IMR-90 (cell line): ENCODE measurements at regions not wholly inside any gene's neighbourhood (a gene's known extent, or its start where the extent isn't known, plus 50 kb on each side); places are given as distances from the start of the nearest gene placed in this dataset.

Experiments
- ATAC-seq: fragments of 200-7000 bp; cut with Tn5 transposase; 2 replicates; pipeline ENCODE4 v1.9.1; 2020; ENCODE audit warnings: low read depth, mild to moderate bottlenecking, moderate library complexity
- BruUV-seq: library from RNA; stranded (reverse); fragments of 400-500 nt; replicated peaks from 2 replicates; lab custom pipeline; 2021; lab: Mats Ljungman, UMichigan
- CTCF ChIA-PET: fragments of 300-600 bp; formaldehyde crosslinking; extraction: SDS; loops from one replicate; lab custom pipeline; 2021; ENCODE audit warnings: antibody characterized with exemption; lab: Yijun Ruan, JAX
- POLR2A ChIA-PET: fragments of 300-600 bp; sonication (Branson Sonifier 250); formaldehyde crosslinking; loops from one replicate; lab custom pipeline; 2022; ENCODE audit warnings: antibody characterized with exemption; ENCODE audit not compliant: unreplicated experiment; lab: Charles Lee
- DNase-seq: peaks from one replicate; pipeline ENCODE4 v3.0.0; 2013
- H2AFZ ChIP-seq: replicated peaks from 2 replicates; pipeline ENCODE3; 2013; ENCODE audit warnings: low read length, mild to moderate bottlenecking; ENCODE audit not compliant: poor library complexity
- H2AK5ac ChIP-seq: 2 replicates; pipeline ENCODE4 v1.6.1; 2013; ENCODE audit warnings: low read depth, low read length, inconsistent platforms
- H2AK9ac ChIP-seq: replicated peaks from 2 replicates; pipeline ENCODE3; 2013; ENCODE audit warnings: mild to moderate bottlenecking, low read depth, low read length, moderate library complexity; ENCODE audit not compliant: poor library complexity
- H2BK120ac ChIP-seq: 2 replicates; pipeline ENCODE4 v1.6.1; 2013; ENCODE audit warnings: low read depth, low read length, inconsistent platforms
- H2BK15ac ChIP-seq: 3 replicates; pipeline ENCODE4 v1.6.1; 2013; ENCODE audit warnings: low read depth, low read length, inconsistent platforms
- H2BK20ac ChIP-seq: 2 replicates; pipeline ENCODE4 v1.6.1; 2013; ENCODE audit warnings: low read depth, mild to moderate bottlenecking, inconsistent platforms, low read length, moderate library complexity
- H2BK5ac ChIP-seq: 2 replicates; pipeline ENCODE4 v1.6.1; 2013; ENCODE audit warnings: mild to moderate bottlenecking, low read depth, low read length, inconsistent platforms; ENCODE audit not compliant: poor library complexity, severe bottlenecking
- H3K14ac ChIP-seq: replicated peaks from 2 replicates; pipeline ENCODE4 v1.6.1; 2013; ENCODE audit warnings: low read depth, low read length, inconsistent platforms
- H3K18ac ChIP-seq: 2 replicates; pipeline ENCODE4 v1.6.1; 2013; ENCODE audit warnings: low read depth, low read length, control low read depth
- H3K23ac ChIP-seq: 2 replicates; pipeline ENCODE4 v1.6.1; 2013; ENCODE audit warnings: low read depth, low read length, inconsistent platforms
- H3K27ac ChIP-seq: 2 replicates; pipeline ENCODE4 v1.5.1; 2013; ENCODE audit warnings: mild to moderate bottlenecking, control low read depth, low read length; ENCODE audit not compliant: insufficient read depth
- H3K27me3 ChIP-seq: 2 replicates; pipeline ENCODE4 v1.6.1; 2013; ENCODE audit warnings: low read length; ENCODE audit not compliant: control insufficient read depth, insufficient read depth
- H3K36me3 ChIP-seq: 2 replicates; pipeline ENCODE4 v1.6.1; 2013; ENCODE audit warnings: low read length, mixed read lengths; ENCODE audit not compliant: control insufficient read depth, insufficient read depth
- H3K4ac ChIP-seq: 2 replicates; pipeline ENCODE4 v1.6.1; 2013; ENCODE audit warnings: low read depth, low read length, inconsistent platforms
- H3K4me1 ChIP-seq: 2 replicates; pipeline ENCODE4 v1.6.1; 2013; ENCODE audit warnings: low read length, mixed read lengths; ENCODE audit not compliant: control insufficient read depth, insufficient read depth
- H3K4me2 ChIP-seq: 2 replicates; pipeline ENCODE4 v1.6.1; 2013; ENCODE audit warnings: low read depth, mild to moderate bottlenecking, control low read depth, low read length, moderate library complexity
- H3K4me3 ChIP-seq: 2 replicates; pipeline ENCODE4 v1.5.1; 2013; ENCODE audit warnings: low read depth, mild to moderate bottlenecking, control low read depth, low read length, moderate library complexity; ENCODE audit not compliant: insufficient read depth
- H3K56ac ChIP-seq: 2 replicates; pipeline ENCODE4 v1.6.1; 2013; ENCODE audit warnings: low read length, inconsistent platforms; ENCODE audit not compliant: insufficient read depth; ENCODE audit errors: extremely low read depth
- H3K79me1 ChIP-seq, 2 experiments: 2 replicates each; pipeline ENCODE4 v1.6.1; 2013; ENCODE audit warnings: low read length in 2 of 2, inconsistent platforms in 1 of 2, low read depth in 1 of 2
- H3K9ac ChIP-seq: 2 replicates; pipeline ENCODE4 v1.6.1; 2013; ENCODE audit warnings: low read depth, low read length, control low read depth
- H3K9me1 ChIP-seq: 2 replicates; pipeline ENCODE4 v1.6.1; 2013; ENCODE audit warnings: low read length, inconsistent platforms; ENCODE audit not compliant: insufficient read depth
- H3K9me3 ChIP-seq: 2 replicates; pipeline ENCODE4 v1.6.1; 2013; ENCODE audit warnings: low read length; ENCODE audit not compliant: control insufficient read depth, insufficient read depth
- H4K20me1 ChIP-seq: 2 replicates; pipeline ENCODE4 v1.6.1; 2013; ENCODE audit warnings: low read length, inconsistent platforms; ENCODE audit not compliant: insufficient read depth
- H4K5ac ChIP-seq: 2 replicates; pipeline ENCODE4 v1.6.1; 2013; ENCODE audit warnings: mild to moderate bottlenecking, low read depth, low read length, control low read depth
- H4K8ac ChIP-seq, 2 experiments: 2 replicates each; pipeline ENCODE4 v1.6.1; 2013; ENCODE audit warnings: low read depth in 2 of 2, low read length in 2 of 2, control low read depth in 1 of 2, inconsistent platforms in 1 of 2
- H4K91ac ChIP-seq: 2 replicates; pipeline ENCODE4 v1.6.1; 2013; ENCODE audit warnings: low read depth, low read length, inconsistent platforms; ENCODE audit not compliant: insufficient read depth
- BHLHE40 ChIP-seq: fragments of 150-350 bp; IDR thresholded peaks from 2 replicates; pipeline ENCODE4 v1.6.1; 2016; ENCODE audit warnings: mild to moderate bottlenecking, low read depth, low read length
- CEBPB ChIP-seq: IDR thresholded peaks from 2 replicates; pipeline ENCODE4 v1.6.1; 2012; ENCODE audit warnings: low read depth, low read length, improper control_type of control experiment
- CHD1 ChIP-seq: IDR thresholded peaks from 2 replicates; pipeline ENCODE4 v1.6.1; 2012; ENCODE audit warnings: low read depth, low read length, improper control_type of control experiment
- CTCF ChIP-seq: conservative IDR thresholded peaks from 2 replicates; pipeline ENCODE4 v1.5.1; 2012; ENCODE audit warnings: mild to moderate bottlenecking, low read depth, low read length, improper control_type of control experiment
- MAZ ChIP-seq: IDR thresholded peaks from 2 replicates; pipeline ENCODE4 v1.6.1; 2012; ENCODE audit warnings: low read depth, mild to moderate bottlenecking, low read length, improper control_type of control experiment, moderate library complexity, borderline replicate concordance
- RAD21 ChIP-seq: IDR thresholded peaks from 2 replicates; pipeline ENCODE4 v1.6.1; 2012; ENCODE audit warnings: low read length, improper control_type of control experiment
- RCOR1 ChIP-seq: IDR thresholded peaks from 2 replicates; pipeline ENCODE4 v1.6.1; 2012; ENCODE audit warnings: mild to moderate bottlenecking, low read length, improper control_type of control experiment; ENCODE audit not compliant: insufficient replicate concordance
- SMC3 ChIP-seq: fragments of 150-350 bp; IDR thresholded peaks from 2 replicates; pipeline ENCODE4 v1.6.1; 2016; ENCODE audit warnings: low read depth, mild to moderate bottlenecking, antibody characterized with exemption, low read length, moderate library complexity
- WGBS, 2 experiments: methylation state at CpG; one replicate each; pipeline versions ENCODE4 v1.1.5 to v1.1.7; 2013; ENCODE audit warnings: missing lambda C conversion rate in 2 of 2; ENCODE audit not compliant: insufficient read length in 1 of 2; ENCODE audit errors: extremely low coverage in 2 of 2; 5-methylcytosine and 5-hydroxymethylcytosine counted together
- dilution Hi-C: fragments of 300-500 bp; cut with HindIII; formaldehyde crosslinking; loops from one replicate; pipeline ENCODE4 v1.14.3; 2018; ENCODE audit warnings: low sequenced_read_pairs; ENCODE audit not compliant: unreplicated experiment
- in situ Hi-C: fragments of 300-500 bp; cut with MboI; formaldehyde crosslinking; loops from 3 replicates; pipeline ENCODE4 v1.14.3; 2019; ENCODE audit warnings: low sequenced_read_pairs, inconsistent platforms, mixed read lengths
- intact Hi-C: fragments of 100-400 bp; cut with micrococcal nuclease; formaldehyde crosslinking; loops from 2 replicates; pipeline ENCODE4 v1.10.0; 2022

GRCh38 chr11:28542561-28542960, 434.4 kb downstream of the METTL15 start:
- Histone ChIP-seq H3K27me3 (no peaks in the 10 kb centered on the region), H3K4ac (no peak overlapping the region), H2BK15ac (no peak overlapping the region), H3K4me2 (no peak overlapping the region), H2AK5ac (peak overlapping the region; percentile 56; the same call in 1 of the 2 replicates), H4K5ac (no peak overlapping the region), H3K9me1 (no peaks in the 10 kb centered on the region), H3K9me3 (no peaks in the 10 kb centered on the region), H4K8ac (0 out of 4 replicates have a peak overlapping the region, but pooled peaks of 1 of the 2 experiments have one; percentile 5), H2BK120ac (no peak overlapping the region), H3K56ac (no peak overlapping the region), H2BK5ac (no peak overlapping the region), H3K36me3 (no peaks in the 10 kb centered on the region), H3K79me1 (no peaks in the 10 kb centered on the region), H2BK20ac (peak overlapping the region; percentile 26; the same call in 1 of the 2 replicates), H4K91ac (no peak overlapping the region), H3K23ac (no peak overlapping the region), H2AK9ac (no peak overlapping the region), H3K4me3 (no peak overlapping the region), H3K14ac (no peak overlapping the region), H3K4me1 (peaks cover 9% of the 10 kb centered on the region), H2AFZ (no peak overlapping the region), H3K27ac (no peak overlapping the region), H4K20me1 (no peaks in the 10 kb centered on the region), H3K18ac (no peak overlapping the region), H3K9ac (no peak overlapping the region)
- BruUV-seq = no TSS peak
- ChIA-PET CTCF (no interaction called here), POLR2A (interaction anchor here (0.8 kb wide), 1 partner anchor 11 kb away, joined by 4 read pairs; no protein-coding TSS in a partner anchor)
- WGBS, 2 experiments = no CpG with 5 or more reads among the region's 1 CpG
- intact Hi-C loops = no loop called here
- dilution Hi-C loops = no loop called here
- peak; percentile 51 for DNase-seq
- in situ Hi-C loops = loop anchor here (25.0 kb wide), 1 partner anchor 830 kb away; the partner anchor contains the start of gene BDNF
- peak; percentile 40; the same call in 1 of the 2 replicates for ATAC-seq
- TF ChIP-seq RCOR1 (no peak), RAD21 (no peak), CHD1 (no peak), CTCF (no peak), BHLHE40 (no peak), CEBPB (no peak), SMC3 (no peak), MAZ (no peak)
